ENCODE measurements at regions not wholly inside any gene's neighbourhood (a gene's known extent, or its start where the extent isn't known, plus 50 kb on each side); places are given as distances from the start of the nearest gene placed in this dataset.
"Not testable (repeated sequence)": the region's sequence is repeated elsewhere in the genome, so short reads cannot be mapped to it uniquely, and the experiment has no call there.

DNA sequence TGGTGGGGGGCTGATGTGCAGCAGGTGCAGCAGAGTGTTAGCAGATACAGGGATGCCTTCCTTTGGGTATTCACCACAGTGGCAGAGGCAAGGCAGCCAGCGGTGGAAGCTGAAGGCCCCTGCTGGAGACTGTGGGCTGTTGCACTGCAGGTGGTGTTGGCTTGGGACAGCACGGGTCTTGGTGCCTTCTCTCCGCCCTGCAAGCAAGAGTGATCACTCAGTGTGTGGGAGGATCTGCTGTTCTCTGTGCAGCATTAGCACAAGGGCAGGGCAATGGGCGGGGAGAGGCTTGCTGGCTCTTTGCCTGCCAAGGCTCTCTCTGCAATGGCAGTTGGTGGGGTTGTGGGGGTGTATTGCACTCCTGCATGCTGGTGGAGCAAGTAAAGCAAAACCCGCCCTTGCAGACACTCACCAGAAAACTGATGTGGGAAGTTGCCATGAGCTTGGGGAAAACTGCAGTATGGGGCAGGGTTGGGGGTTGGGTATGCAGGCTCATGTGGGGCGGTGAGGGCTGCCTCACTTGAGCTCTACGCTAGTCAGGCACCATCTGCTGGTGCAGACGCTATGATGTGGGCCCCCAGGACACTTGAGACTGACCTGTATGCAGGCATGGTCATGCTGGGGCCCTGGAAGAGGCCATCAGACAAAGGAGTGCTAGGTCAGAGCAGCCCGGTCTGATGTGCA, 820.8 kb upstream of the GRIA3 start:
- no peak for DNase-seq (ENCODE audit: low spot score)

DNA sequence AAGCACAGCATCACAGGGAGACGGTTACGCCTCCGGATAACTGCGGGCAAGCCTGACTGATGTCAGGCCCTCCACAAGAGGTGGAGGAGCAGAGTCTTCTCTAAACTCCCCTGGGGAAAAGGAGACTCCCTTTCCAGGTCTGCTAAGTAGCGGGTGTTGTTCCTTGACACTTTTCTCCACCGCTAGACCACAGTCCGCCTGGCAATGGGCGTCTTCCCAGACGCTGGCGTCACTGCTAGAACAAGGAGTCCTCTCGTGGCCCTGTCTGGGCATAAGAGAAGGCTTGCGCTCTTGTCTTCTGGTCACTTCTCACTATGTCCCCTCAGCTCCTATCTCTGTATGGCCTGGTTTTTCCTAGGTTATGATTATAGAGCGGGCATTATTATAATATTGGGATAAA, 808.5 kb upstream of the GRIA3 start:
- DNase-seq (ENCODE audit: low spot score) = not testable (repeated sequence)

DNA sequence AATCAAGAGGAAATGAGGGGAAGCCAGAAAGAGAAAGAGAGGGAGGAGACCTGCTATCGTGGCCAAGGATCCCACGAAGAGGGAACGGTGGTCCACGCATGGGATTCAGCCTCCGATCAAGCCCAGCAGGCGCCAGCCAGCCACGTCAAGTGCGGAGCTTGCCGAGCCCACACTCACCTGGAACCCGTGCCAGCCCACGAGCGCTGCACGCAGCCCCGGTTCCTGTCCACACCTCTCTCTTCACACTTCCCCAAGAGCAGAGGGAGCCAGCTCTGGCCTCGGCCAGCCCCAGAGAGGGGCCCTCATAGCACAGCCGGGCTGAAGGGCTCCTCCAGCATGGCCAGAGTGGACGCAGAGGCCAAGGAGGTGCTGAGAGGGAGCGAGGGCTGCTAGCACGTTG, 795.1 kb upstream of the GRIA3 start:
- no peak for DNase-seq (ENCODE audit: low spot score)

DNA sequence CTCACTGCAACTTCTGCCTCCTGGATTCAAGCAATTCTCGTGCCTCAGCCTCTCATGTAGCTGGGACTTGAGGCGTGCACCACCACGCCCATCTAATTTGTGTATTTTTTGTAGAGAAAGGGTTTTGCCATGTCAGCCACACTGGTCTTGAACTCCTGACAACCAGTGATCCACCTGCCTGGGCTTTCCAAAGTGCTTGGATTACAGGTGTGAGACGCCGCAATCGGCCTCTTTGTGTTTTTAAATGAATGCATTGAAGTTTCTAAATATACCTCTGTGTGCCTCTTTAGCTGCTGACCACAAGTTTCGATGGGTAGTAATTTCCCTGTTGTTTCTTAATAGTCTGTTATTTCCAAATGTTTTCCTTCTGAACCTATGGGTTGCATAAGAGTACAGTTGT, 765.3 kb upstream of the GRIA3 start:
- no peak for DNase-seq (ENCODE audit: low spot score)

DNA sequence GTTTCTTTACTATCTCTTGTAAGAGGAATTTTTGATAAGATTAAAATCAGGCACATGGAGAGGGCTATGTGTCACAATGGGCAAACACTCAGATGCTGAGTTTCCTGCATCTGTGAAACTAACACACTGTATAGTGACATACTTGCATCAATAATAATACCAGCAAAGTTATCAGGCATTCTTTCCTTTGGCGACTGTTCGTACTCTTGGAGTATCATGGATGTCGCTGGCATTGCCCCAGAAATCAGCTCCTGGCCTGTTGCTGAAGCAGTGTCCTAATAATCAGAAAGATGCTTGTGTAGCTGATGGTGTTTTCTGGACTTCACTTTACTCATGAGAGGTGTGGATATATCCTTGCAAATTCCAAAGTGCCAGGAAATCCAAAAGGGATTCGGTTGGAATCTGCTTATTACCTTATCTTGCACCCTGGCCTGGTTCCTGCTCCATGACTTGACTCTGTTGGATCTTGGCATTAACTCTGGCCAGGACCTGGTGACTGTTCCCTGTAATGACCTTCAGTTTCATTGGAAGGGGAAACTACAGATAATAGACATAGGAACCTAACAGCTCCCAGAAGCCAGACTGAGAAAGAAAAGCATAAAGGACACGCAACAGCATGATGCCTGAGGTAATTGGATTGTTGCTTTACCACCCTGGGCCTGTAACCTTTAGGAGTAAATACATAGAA, 762.5 kb upstream of the GRIA3 start:
- DNase-seq (ENCODE audit: low spot score) = no peak

DNA sequence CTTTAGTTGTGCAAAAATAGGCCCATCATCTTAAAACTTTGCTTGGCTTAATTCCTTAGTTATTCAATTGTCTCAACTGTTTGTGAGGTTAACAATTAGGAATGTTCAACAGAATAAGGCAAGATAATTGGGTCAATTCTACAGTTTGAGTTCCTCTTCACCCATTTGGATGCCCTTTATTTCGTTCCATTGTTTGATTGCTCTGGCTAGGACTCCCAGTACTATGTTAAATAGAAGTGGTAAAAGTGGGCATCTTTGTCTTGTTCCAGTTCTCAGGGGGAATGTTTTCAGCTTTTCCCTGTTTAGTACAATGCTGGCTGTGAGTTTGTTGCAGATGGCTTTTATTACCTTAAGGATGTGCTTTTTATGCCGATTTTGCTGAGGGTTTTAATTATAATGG, 761.5 kb upstream of the GRIA3 start:
- no peak for DNase-seq (ENCODE audit: low spot score)

DNA sequence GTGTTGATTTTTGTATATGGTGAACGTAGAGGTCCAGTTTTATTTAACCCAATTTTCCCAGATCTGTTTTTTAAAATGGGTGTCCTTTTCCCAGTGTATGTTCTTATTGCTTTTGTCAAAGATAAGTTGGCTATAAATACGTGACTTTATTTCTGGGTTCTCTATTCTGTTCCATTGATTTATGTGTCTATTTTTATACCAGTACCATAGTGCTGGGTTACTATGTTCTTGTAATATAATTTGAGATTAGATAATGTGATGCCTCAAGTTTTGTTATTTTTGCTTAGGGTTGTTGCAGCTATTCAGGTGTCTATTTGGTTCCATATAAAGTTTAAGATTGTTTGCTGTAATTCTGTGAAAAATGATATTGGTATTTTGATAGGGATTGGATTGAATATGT, 749.1 kb upstream of the GRIA3 start:
- DNase-seq (ENCODE audit: low spot score) = no peak

DNA sequence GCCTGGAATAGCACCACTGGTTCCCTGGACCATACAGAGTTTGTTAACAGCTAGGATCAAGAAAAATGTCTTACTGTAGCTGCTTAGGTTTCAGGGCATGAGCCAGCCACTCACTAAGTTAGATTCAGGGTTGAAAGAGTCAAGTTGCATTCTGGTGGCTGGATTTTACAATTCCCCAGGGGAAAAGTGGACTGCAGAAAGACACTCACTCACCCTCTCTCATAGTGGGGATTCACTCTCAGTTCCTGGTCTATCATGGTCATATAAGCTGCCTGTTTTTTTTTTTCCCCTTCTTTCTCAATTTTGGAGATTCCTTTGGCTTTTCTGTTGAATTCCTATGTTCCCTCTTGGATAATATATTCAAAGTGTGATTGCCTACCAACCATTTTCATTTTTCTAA, 744.2 kb upstream of the GRIA3 start:
- DNase-seq (ENCODE audit: low spot score) = no peak

DNA sequence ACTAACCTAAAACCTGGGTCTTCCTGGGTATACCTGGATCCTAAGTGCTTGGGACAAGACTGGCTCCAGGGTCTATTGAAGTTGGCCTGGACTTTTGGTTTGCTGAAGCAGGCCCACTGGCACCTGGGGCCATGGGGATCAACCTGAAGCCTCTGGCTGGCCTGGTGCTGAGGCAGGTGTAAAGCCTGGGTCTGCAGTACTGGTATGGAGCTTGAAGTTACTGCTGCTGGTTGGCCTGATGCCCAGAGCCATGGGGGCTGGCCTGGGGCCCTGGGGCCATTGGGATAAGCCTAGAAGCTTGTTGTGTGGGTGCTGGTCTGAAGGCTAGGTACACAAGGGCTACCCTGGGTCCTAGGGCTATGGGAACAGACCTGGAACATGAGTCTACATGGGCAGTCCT, 743.2 kb upstream of the GRIA3 start:
- no peak for DNase-seq (ENCODE audit: low spot score)

DNA sequence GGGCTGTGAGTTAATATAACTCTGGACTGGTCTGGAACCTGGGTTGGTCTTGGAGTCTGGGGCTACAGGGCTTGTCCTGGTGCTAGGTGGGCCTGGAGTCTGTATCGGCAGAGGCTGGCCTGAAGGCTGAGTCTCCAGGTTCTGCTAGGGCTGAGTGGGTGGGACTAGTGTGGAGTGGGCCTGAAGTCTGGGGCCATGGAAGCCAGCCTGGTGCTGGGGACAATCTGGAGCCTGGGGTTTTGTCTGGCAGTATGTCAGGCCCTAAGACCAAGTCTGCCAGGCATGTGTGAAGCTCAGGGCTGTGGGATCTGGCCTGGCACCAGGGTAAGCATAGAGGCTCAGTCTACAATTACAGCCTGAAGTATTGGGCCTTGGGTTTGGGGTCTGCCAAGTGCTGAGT, 742.6 kb upstream of the GRIA3 start:
- DNase-seq (ENCODE audit: low spot score) = no peak

DNA sequence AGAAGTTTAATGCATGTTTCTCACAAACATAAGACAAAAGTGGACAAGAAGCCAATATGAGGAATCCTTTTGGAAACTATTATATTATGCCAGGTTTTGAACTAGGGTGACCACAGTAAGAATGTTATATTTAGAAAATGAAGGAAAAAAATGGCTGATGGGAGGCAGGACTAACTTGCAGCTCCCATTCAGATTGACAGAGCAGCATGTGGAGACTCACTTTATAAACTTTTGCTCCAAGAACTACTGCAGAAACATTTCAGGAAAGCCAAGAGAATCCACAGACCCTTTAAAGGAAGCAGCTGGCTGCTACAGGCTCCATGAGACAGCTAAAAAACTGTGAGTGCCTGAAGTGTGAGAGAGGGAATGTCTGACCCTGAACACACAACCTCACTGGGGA, 738.6 kb upstream of the GRIA3 start:
- no peak for DNase-seq (ENCODE audit: low spot score)

DNA sequence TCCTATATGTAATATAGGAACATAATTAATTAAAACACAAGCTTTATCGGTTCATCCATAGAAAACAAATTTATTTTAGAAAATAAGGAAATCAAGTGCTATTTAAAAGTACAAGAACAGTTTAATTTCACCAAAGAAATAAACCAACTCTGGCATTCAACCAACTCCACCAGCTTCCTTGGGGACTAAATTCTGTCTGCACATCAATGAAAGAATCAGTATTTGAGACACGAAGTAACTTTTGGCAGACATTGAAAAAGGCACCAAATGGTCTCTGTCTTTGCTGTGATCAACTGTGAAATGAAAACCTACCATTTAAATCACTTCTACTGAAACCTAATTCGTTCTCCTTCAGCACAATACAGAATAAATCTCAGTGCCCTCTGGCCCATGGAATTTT, 719.7 kb upstream of the GRIA3 start:
- DNase-seq (ENCODE audit: low spot score) = no peak

DNA sequence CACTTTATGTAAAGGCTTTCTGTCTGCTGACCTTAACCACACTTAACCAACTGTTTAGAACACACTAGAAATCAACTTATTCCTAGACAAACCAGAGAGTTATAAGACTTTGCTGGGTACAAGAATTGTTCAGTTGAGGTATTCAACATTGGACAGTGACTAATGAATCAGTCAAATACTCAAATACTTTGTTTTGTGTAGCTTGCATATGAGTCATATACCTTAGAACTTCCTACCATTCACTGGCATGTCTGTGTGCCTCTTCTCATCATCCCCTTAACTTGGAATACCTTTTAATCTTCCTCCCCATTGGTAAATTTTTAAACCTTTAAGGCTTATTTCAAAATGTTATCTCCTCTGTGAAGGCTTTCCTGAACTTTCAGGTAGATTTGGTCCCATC, 708.8 kb upstream of the GRIA3 start:
- no peak for DNase-seq (ENCODE audit: low spot score)

DNA sequence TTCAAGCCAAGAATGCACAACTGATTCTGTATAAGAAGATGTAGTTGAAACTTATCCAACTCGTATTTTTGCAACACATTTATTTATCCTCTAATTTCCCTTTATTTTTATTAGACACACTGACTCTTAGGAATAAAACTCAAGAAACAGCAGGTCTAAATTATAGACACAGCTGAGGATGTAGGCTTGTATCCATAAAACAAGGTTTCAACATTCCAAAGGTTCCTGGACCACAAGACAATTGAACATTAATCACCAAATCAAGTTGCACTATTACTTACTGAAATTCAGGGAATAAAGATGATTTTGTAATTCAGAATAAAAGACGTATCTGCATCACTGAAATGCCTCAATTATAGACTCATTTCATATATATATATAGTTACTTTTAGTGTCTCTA, 683.5 kb upstream of the GRIA3 start:
- DNase-seq (ENCODE audit: low spot score) = no peak

DNA sequence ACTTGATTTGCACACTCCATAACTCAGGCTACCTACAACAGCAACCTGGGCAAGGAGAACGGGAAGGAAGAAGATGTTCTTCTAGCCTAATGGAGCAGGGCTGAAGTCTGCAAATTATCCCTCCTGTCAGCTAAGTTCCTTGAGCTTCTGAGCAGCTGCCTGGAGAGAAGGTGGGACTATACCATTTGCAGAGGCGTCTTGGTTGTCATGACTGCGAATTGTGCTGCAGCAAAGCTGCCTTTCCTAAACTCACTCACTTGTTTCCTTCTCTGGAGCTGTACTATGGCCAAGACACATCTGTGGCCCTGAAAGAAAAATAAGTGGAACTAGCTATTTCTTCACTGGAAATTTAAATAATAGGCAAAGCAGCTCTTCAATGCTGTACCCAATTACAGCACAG, 682.4 kb upstream of the GRIA3 start:
- DNase-seq (ENCODE audit: low spot score) = no peak

DNA sequence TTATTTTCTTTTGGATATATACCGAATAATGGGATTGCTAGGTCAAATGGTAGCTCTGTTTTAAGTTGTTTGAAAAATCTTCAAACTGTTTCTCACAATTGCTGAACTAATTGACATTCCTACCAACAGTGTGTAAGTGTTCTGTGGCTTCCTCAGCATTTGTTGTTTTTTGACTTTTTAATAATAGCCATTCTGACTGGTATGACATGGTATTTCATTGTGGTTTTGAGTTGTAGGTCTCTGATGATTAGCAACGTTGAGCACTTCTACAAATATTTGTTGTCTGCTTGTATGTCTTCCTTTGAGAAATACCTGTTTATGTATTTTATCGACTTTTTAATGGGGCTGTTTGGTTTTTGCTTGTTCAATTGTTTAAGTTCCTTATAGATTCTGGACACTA, 680.1 kb upstream of the GRIA3 start:
- no peak for DNase-seq (ENCODE audit: low spot score)

DNA sequence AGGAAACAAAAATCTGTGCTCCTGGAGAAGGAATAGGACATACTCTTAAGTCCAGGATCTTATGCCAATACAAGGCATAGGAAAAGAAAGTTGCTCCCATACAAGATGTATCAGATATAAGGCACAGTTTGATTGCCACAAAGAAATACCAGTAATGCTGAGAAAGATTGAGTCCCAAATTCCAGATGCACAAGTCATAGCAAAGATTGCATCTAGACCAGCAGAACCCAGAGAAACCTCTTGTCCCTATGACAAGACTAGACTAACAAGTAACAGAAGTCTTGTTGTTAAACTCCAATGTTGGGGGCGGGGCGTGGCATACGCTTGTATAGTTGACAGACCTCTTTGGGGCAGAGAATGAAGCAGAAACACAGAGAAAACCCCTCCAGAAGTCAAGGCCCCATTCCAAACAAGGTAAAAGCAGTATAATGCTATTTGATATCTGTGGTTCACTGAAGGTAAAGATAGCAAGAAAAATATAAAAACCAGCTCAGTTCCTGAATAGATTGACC, 671.5 kb upstream of the GRIA3 start:
- no peak for DNase-seq (ENCODE audit: low spot score)

DNA sequence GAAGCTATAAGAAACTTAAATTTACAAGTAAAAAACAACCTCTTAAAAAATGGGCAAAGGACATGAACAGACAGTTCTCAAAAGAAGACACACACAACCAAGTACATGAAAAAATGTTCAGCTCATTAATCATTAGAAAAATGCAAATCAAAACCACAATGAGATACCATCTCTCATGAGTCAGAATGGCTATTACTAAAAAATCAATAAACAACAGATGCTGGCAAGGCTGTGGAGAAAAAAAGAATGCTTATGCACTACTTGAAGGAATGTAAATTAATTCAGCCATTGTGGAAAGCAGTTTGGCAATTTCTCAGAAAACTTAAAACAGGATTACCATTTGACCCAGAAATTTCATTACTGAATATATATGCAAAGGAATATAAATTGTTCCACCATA, 666.3 kb upstream of the GRIA3 start:
- no peak for DNase-seq (ENCODE audit: low spot score)

DNA sequence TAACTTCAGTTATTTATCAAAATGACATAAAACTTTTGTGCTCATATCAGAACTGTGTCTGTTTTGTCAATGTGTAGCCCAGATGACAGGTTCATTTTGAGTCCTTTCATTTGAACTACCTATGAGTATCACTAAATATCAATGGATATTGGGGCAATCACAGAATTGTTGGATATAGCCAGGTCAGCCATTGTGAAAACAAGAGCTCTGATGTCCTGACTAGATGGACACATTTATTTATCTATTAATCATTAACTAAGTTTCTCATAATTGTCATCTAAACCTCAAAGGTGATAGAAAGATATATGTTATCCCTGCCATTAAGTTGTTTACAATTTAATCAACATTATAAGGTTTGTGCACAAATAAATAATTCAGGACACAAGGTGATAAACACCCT, 638.3 kb upstream of the GRIA3 start:
- no peak for DNase-seq (ENCODE audit: low spot score)

DNA sequence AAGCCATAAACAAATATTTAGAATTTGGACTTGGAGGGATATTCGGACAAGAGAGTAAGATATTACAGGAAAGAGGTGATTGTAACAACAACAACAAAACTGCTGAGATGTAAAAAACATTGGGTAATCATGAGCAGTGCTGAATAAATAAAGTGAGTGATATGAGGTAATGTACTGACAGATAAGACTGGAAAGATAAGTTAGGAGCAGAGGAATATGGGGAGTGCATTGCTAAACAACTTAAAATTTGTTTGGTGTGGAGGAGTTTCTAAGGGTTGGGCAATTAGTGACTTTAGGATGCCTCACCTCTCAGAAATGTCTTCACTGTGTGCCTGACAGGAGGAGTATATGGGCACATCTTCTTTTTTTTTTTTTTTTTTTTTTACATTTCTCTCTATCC, 637.8 kb upstream of the GRIA3 start:
- DNase-seq (ENCODE audit: low spot score) = no peak

DNA sequence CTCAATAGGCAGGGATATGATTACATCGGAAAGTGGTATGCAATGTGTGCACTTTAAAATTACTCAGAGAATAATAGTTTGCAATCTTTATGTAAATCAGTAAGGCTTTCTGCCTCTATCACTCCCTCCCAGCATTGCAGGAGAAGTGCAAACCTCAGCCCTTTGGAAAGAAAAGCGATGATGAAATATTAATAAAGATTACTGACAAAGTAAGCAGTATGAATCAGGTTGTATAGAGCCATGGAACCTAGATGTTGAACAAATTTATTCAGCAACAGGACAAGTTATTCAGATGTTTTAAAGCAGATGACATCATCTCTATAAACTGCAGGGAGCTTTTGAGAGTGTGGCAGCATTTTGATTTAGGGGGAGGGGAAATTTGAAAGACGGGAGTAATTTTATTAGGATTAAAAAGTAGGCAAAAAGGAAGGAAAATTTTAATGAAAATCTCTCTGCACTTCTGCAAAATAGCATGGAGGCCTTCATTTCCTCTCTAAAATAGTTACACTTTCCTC, 631.7 kb upstream of the GRIA3 start:
- DNase-seq (ENCODE audit: low spot score) = no peak

DNA sequence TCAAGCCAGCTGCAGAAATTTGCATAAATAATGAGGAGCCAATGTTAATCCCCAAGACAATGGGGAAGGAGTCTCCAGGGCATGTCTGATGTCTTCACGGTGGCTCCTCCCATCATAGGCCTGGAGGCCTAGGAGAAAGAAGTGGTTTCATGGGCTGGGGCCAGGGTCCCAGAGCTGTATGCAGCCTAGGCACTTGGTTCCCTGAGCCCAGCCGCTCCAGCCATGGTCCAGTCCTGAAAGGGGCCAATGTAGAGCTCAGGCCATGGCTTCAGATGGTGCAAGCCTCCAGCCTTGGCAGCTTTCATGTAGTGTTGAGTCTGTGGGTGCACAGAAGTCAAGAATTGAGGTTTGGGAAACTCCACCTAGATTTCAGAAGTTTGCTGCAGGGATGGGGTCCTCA, 628.2 kb upstream of the GRIA3 start:
- DNase-seq (ENCODE audit: low spot score) = no peak

DNA sequence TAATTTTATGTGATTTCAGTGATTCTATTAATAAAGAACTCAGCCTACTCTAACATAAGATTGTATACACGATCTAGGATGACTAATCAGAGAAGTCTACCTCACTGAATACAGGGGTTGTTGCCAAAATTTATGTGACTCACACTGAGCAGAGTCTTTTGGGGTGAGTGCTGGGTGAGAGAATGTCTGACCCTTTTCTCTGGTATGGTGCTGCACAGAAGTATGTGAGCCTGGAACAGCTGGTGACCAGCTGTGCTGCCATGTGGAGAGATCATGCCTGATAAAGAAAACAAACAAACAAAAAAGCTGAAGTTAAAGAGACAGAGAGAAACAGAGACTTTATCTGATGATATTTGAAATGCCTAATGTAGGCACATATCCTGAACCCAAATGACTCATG, 618.1 kb upstream of the GRIA3 start:
- peak; percentile 75 for DNase-seq (ENCODE audit: low spot score)

DNA sequence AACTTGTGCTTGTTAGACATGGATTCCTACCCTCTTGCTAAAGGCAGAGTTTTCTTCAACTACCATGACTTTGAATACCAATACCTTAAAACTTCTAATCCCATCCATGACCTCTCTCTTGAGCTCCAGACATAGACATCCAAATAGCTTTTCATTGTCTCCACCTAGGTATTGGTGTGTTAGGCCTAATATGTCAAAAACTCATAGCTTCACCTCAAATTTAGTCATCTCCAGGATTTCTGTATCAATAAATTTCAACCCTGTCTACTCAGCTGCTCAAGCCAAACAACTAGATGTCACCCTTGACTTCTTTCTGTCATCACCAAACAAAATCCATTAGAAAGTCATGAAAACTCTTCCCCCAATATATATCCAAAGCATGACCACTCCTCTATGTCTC, 617.7 kb upstream of the GRIA3 start:
- DNase-seq (ENCODE audit: low spot score) = no peak

Measured in AG08396 (cell line).